ENCODE measurements at regions not wholly inside any gene's neighbourhood (a gene's known extent, or its start where the extent isn't known, plus 50 kb on each side); places are given as distances from the start of the nearest gene placed in this dataset.

GRCh38 chr1:79726321-79726720, 719.8 kb upstream of the ADGRL4 start:
- no peak for DNase-seq
- no peaks in the 10 kb centered on the region for H3K4me1 Mint-ChIP-seq (ENCODE audit: low read depth)
- H3K27me3 Mint-ChIP-seq (ENCODE audit: insufficient read depth) = no peaks in the 10 kb centered on the region; the same call in 1 of the 2 replicates
- H3K9me3 Mint-ChIP-seq = no peaks in the 10 kb centered on the region
- no peak overlapping the region for H3K4me3 Mint-ChIP-seq
- no peak overlapping the region for H3K27ac Mint-ChIP-seq
- TF ChIP-seq, protein P1, sequence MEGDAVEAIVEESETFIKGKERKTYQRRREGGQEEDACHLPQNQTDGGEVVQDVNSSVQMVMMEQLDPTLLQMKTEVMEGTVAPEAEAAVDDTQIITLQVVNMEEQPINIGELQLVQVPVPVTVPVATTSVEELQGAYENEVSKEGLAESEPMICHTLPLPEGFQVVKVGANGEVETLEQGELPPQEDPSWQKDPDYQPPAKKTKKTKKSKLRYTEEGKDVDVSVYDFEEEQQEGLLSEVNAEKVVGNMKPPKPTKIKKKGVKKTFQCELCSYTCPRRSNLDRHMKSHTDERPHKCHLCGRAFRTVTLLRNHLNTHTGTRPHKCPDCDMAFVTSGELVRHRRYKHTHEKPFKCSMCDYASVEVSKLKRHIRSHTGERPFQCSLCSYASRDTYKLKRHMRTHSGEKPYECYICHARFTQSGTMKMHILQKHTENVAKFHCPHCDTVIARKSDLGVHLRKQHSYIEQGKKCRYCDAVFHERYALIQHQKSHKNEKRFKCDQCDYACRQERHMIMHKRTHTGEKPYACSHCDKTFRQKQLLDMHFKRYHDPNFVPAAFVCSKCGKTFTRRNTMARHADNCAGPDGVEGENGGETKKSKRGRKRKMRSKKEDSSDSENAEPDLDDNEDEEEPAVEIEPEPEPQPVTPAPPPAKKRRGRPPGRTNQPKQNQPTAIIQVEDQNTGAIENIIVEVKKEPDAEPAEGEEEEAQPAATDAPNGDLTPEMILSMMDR (IDR thresholded peaks at IDR 0.05) = no peak
- no peaks in the 10 kb centered on the region for H3K36me3 Mint-ChIP-seq (ENCODE audit: low read depth)

DNA sequence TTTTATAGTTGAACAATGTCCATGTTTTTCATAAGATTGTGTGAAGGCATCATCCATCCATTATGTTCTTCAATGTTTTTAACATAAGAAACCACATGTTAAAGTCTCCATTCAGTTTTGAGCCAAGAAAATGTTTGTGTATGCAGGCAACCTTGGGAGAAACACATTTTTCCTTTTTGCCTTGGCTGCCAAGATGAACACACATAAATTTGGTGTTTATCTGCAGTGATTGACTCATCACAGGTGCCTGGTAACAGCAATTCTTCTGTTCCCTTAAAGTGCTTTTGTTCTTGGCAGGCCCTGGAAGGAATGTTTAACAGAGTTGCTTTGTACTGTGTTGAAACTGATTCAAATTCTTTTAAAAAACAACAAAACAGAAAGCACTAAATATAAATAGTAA, 709.9 kb upstream of the ADGRL4 start:
- Mint-ChIP-seq H3K4me1 (ENCODE audit: low read depth) (peaks cover 5% of the 10 kb centered on the region; the same call in 1 of the 2 replicates), H3K27me3 (ENCODE audit: insufficient read depth) (no peaks in the 10 kb centered on the region), H3K9me3 (peaks cover 3% of the 10 kb centered on the region; the same call in 1 of the 2 replicates), H3K4me3 (no peak overlapping the region), H3K36me3 (ENCODE audit: low read depth) (no peaks in the 10 kb centered on the region), H3K27ac (no peak overlapping the region)
- TF ChIP-seq, protein P1 (IDR thresholded peaks at IDR 0.05) = no peak
- DNase-seq = peak; percentile 41

DNA sequence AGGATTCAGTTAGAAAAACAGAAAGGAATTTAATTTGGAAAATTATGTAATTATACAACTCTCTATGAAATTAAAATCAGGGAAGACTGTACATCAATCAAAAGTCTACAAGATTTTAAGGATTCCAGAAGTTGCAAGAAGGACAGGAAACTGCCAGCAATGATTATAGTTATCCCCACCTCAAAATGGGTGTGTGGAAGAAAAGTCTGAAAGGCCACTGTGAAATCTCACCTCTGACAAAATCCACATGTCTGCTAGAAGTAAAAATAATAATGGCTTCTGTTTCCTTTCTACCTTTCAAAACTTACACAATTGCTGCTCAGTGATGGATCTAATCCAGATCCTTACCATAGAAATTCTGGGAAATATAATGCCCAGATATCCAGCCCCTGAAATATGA, 708.1 kb upstream of the ADGRL4 start:
- Mint-ChIP-seq H3K4me1 (ENCODE audit: low read depth) (no peaks in the 10 kb centered on the region; the same call in 1 of the 2 replicates), H3K36me3 (ENCODE audit: low read depth) (no peaks in the 10 kb centered on the region), H3K4me3 (no peak overlapping the region), H3K27me3 (ENCODE audit: insufficient read depth) (no peaks in the 10 kb centered on the region), H3K27ac (no peak overlapping the region), H3K9me3 (peaks cover 3% of the 10 kb centered on the region; the same call in 1 of the 2 replicates)
- no peak for DNase-seq
- TF ChIP-seq, protein P1 (IDR thresholded peaks at IDR 0.05) = no peak

GRCh38 chr1:79711001-79711431, 704.5 kb upstream of the ADGRL4 start:
- TF ChIP-seq, protein P1 (IDR thresholded peaks at IDR 0.05) = no peak
- no peak overlapping the region for H3K27ac Mint-ChIP-seq
- no peaks in the 10 kb centered on the region for H3K36me3 Mint-ChIP-seq (ENCODE audit: low read depth)
- no peak overlapping the region for H3K4me3 Mint-ChIP-seq
- DNase-seq = peak; percentile 7
- no peaks in the 10 kb centered on the region for H3K9me3 Mint-ChIP-seq
- H3K27me3 Mint-ChIP-seq (ENCODE audit: insufficient read depth) = no peaks in the 10 kb centered on the region
- H3K4me1 Mint-ChIP-seq (ENCODE audit: low read depth) = no peaks in the 10 kb centered on the region; the same call in 1 of the 2 replicates

- no peaks in the 10 kb centered on the region for H3K9me3 Mint-ChIP-seq
- H3K27ac Mint-ChIP-seq = no peak overlapping the region
- no peak for DNase-seq
- H3K36me3 Mint-ChIP-seq (ENCODE audit: low read depth) = no peaks in the 10 kb centered on the region
- no peak overlapping the region for H3K4me3 Mint-ChIP-seq
- no peaks in the 10 kb centered on the region for H3K27me3 Mint-ChIP-seq (ENCODE audit: insufficient read depth)
- TF ChIP-seq, protein P1 (IDR thresholded peaks at IDR 0.05) = no peak
- H3K4me1 Mint-ChIP-seq (ENCODE audit: low read depth) = no peaks in the 10 kb centered on the region; the same call in 1 of the 2 replicates
Observed at GRCh38 chr1:79708646-79709265, 702.2 kb upstream of the ADGRL4 start.

Measured in HFFc6 (cell line).